RWPE2 (cell line): ENCODE measurements at regions not wholly inside any gene's neighbourhood (a gene's known extent, or its start where the extent isn't known, plus 50 kb on each side); places are given as distances from the start of the nearest gene placed in this dataset.
"Not testable (repeated sequence)": the region's sequence is repeated elsewhere in the genome, so short reads cannot be mapped to it uniquely, and the experiment has no call there.

ENCODE experiments used
- ATAC-seq: fragments of 200-7000 bp; cut with Tn5 transposase; 3 replicates; pipeline ENCODE4 v1.9.1; 2021; ENCODE audit warnings: low read depth
- DNase-seq: peaks from one replicate; pipeline ENCODE4 v3.0.0-alpha.2; 2020; ENCODE audit warnings: low spot score
- H3K27ac ChIP-seq: fragments of 450-650 bp; 2 replicates; pipeline ENCODE4 v1.5.1; 2017; ENCODE audit warnings: mild to moderate bottlenecking; ENCODE audit not compliant: poor library complexity, severe bottlenecking
- H3K27me3 ChIP-seq: fragments of 250-450 bp; sonication (Bioruptor Pico); 2 replicates; pipeline ENCODE4 v1.5.1; 2021; ENCODE audit warnings: mild to moderate bottlenecking, moderate library complexity; ENCODE audit not compliant: insufficient read depth, poor library complexity, severe bottlenecking
- H3K36me3 ChIP-seq: fragments of 250-450 bp; sonication (Bioruptor Pico); 2 replicates; pipeline ENCODE4 v1.5.1; 2020; ENCODE audit warnings: low read depth, mild to moderate bottlenecking, moderate library complexity
- H3K4me1 ChIP-seq: fragments of 250-450 bp; sonication (Bioruptor Pico); 2 replicates; pipeline ENCODE4 v1.5.1; 2021; ENCODE audit warnings: mild to moderate bottlenecking, moderate library complexity; ENCODE audit not compliant: insufficient read depth, poor library complexity, severe bottlenecking
- H3K4me3 ChIP-seq: fragments of 250-450 bp; sonication (Bioruptor Pico); 2 replicates; pipeline ENCODE4 v1.5.1; 2021; ENCODE audit warnings: mild to moderate bottlenecking, moderate library complexity; ENCODE audit not compliant: severe bottlenecking
- H3K9me3 ChIP-seq: fragments of 250-450 bp; sonication (Bioruptor Pico); 2 replicates; pipeline ENCODE4 v1.5.1; 2021; ENCODE audit warnings: mild to moderate bottlenecking, moderate library complexity; ENCODE audit not compliant: severe bottlenecking
- CTCF ChIP-seq: fragments of 450-650 bp; IDR thresholded peaks from one replicate; pipeline ENCODE4 v1.5.1; 2017; ENCODE audit warnings: mild to moderate bottlenecking, moderate library complexity; ENCODE audit not compliant: poor library complexity, severe bottlenecking

GRCh38 chr11:94235772-94236171 is 68.6 kb upstream of the IZUMO1R start:
- DNase-seq, H3K4me3 ChIP-seq, H3K4me1 ChIP-seq, H3K27ac ChIP-seq, H3K9me3 ChIP-seq, H3K27me3 ChIP-seq, H3K36me3 ChIP-seq, ATAC-seq: not testable (repeated sequence)

- H3K9me3 ChIP-seq, DNase-seq, H3K27ac ChIP-seq, H3K4me1 ChIP-seq, H3K36me3 ChIP-seq, H3K27me3 ChIP-seq, ATAC-seq, H3K4me3 ChIP-seq: not testable (repeated sequence)
Observed at GRCh38 chr11:94236416-94236815, 68.0 kb upstream of the IZUMO1R start.

- not testable (repeated sequence) for H3K4me1 ChIP-seq, ATAC-seq, H3K9me3 ChIP-seq, H3K27ac ChIP-seq, H3K27me3 ChIP-seq, H3K4me3 ChIP-seq, H3K36me3 ChIP-seq
- DNase-seq, result peak; percentile 75
Observed at GRCh38 chr11:94237447-94238153, 66.8 kb upstream of the IZUMO1R start.

DNA sequence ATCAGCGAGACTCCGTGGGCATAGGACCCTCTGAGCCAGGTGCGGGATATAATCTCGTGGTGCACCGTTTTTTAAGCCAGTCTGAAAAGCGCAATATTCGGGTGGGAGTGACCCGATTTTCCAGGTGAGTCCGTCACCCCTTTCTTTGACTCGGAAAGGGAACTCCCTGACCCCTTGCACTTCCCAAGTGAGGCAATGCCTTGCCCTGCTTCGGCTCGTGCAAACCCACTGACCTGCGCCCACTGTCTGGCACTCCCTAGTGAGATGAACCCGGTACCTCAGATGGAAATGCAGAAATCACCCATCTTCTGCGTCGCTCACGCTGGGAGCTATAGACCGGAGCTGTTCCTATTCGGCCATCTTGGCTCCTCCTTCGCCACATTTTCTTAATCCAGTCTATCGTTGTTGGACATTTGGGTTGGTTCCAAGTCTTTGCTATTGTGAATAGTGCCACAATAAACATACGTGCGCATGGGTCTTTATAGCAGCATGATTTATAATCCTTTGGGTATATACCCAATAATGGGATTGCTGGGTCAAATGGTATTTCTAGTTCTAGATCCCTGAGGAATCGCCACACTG is 66.1 kb upstream of the IZUMO1R start:
- not testable (repeated sequence) for H3K27me3 ChIP-seq, H3K4me3 ChIP-seq, H3K36me3 ChIP-seq, H3K9me3 ChIP-seq, H3K4me1 ChIP-seq, ATAC-seq, H3K27ac ChIP-seq
- DNase-seq, result peak; percentile 86

- H3K36me3 ChIP-seq, DNase-seq, H3K4me1 ChIP-seq, H3K9me3 ChIP-seq, H3K27ac ChIP-seq, ATAC-seq, H3K4me3 ChIP-seq, H3K27me3 ChIP-seq: not testable (repeated sequence)
Observed at GRCh38 chr11:94238774-94239173, 65.6 kb upstream of the IZUMO1R start.

DNA sequence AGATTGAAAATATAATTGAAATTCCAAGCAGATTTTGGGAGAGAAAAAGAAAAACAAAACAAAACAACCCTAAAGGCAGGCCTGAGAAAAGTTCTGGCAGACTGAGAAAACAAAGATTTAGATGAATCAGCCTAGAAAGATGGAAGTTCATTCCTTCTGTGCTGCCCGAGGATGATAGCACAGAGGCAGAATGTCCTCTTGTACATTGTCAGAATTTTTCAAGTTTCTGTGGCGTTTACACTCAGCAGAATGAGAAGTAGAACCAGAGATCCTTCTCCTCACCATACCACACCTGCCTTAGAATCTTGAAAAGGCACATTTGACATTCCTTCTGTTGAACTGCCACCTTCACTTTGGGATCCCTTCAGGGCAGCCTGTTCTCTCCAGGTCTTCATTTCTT is 62.5 kb upstream of the IZUMO1R start:
- no peaks in the 10 kb centered on the region for H3K27me3 ChIP-seq
- no peak for ATAC-seq
- peaks cover 4% of the 10 kb centered on the region for H3K9me3 ChIP-seq
- no peaks in the 10 kb centered on the region for H3K36me3 ChIP-seq
- no peak overlapping the region for H3K27ac ChIP-seq
- H3K4me1 ChIP-seq, result no peaks in the 10 kb centered on the region
- DNase-seq, result no peak
- no peak overlapping the region for H3K4me3 ChIP-seq
- no peak for TF ChIP-seq CTCF

DNA sequence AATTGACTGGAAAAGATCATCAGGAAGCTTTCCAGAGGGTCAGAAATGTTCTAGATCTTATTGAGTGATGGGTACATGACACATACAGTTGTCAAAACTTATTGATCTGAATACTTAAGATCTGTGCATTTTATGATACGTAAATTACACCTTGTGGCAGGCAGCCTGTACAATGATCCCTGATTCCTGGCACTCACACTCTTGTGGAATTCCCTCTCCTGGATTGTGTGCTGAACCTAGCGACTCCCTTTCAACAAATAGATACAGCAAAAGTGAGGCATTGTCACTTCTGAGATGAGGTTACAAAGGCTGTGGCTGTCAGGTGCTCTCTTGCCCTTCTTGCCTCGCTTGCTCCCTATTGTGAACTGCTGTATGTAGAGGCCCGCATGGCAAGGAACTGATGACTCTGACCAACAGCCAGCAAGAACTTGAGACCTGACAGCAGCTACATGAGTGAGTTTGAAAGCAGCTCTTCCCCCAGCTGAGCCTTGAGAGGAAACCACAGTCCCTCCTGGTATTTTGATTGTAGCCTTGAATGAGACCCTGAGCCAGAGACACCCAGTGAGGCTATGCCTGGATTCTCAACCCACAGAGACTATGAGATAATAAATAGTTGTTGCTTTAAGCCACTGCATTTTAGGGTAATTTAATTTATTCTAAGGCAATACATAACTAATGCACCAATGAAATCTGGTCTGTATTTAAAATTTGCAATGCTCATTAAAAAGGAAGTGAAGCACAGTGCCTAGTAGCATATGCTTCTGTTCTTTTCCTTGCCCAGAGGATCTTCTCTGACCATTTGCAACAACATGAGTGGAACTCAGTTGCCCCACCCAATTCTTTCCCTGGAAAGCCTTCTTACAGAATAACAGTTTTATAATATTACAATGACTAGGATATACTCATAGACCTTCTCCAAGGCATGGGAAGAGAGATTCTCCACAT is 60.5 kb upstream of the IZUMO1R start:
- Histone ChIP-seq H3K4me1 (no peaks in the 10 kb centered on the region), H3K36me3 (no peaks in the 10 kb centered on the region), H3K27ac (no peak overlapping the region), H3K9me3 (no peaks in the 10 kb centered on the region), H3K27me3 (no peaks in the 10 kb centered on the region), H3K4me3 (no peak overlapping the region)
- no peak for ATAC-seq
- no peak for DNase-seq
- no peak for TF ChIP-seq CTCF
